NCI-H345 treated with DMSO at 0.1 percent for 48 hours (cell line): ENCODE measurements at regions not wholly inside any gene's neighbourhood (a gene's known extent, or its start where the extent isn't known, plus 50 kb on each side); places are given as distances from the start of the nearest gene placed in this dataset.
"Not testable (repeated sequence)": the region's sequence is repeated elsewhere in the genome, so short reads cannot be mapped to it uniquely, and the experiment has no call there.

Experiments
- DNase-seq: peaks from one replicate; lab custom pipeline; 2025; ENCODE audit not compliant: unreplicated experiment; lab: John Stamatoyannopoulos, UW

DNA sequence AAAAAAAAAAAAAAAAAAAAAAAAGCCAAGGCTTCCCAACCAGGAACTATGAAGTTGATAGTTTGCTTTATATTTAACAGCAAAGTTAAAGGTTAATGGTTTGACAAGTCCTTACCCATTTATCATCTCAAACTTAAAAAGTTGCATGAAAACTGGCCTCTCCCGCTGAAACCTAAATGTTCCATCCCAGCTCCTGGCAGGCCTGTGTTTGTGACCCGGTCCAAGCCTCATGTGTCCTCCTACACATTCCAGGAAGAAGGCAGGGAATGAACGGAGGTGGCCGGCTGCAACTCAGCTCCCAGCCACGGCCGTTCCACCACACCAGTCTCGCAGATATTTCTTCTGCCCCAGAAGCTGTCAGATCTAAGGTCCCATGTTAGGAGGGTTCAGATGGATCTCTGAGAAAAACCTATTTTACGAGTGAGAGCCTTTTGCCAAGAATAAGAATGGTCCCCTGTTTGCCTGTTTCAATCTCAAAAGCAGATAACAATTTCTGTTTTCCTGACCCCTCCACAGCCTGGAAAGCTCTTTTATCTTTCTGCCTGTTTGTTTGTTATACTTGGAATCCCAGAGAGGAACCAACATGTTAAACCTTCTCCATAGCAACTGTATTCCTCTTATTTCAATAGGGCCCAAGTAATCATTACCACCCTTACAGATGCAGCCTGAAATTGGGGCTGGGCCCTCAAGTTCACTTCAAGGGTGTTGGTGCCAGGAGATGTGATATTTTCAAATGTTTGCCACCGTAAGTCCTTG is 56.5 kb downstream of the KCTD12 start:
- DNase-seq = no peak

DNA sequence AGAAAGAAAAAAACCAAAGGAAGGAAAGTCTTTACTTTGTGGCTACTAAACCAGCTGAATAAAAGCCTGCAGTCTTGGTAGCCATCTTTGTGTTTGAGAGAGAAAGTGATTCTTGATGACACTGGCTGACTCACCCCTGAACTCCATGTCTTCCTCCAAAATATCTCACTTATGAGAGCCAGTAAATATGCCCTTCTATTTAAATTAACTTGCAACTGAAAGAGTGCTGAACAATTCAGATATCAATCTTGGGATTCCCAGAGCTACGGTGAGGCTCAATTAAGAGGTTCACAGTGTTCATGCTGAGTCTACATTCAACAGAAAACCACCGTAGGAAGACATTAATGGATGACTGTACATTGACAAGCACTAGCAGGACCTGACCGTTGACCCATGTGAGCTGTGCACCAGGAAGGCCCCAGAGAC is 57.9 kb downstream of the KCTD12 start:
- DNase-seq = no peak

DNA sequence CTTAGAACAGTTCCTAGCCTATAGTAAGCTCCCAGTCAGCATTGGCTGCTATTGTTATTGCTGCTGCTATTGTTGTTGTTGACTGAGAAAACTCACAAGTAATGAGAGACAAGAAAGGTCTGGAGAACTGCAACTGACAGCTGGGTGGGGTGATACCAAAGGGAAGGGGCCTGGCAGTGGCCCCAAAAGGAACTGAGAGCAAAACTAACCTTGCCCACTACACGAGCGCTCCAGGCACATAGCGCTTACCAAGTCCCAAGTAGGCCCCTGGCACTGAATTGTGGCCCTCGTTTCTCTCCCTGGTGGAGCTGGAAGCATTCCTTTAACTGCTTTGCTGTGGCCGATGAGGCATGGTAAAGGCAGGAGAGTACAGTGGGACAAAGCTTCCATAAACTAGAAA is 59.7 kb downstream of the KCTD12 start:
- DNase-seq = no peak

DNA sequence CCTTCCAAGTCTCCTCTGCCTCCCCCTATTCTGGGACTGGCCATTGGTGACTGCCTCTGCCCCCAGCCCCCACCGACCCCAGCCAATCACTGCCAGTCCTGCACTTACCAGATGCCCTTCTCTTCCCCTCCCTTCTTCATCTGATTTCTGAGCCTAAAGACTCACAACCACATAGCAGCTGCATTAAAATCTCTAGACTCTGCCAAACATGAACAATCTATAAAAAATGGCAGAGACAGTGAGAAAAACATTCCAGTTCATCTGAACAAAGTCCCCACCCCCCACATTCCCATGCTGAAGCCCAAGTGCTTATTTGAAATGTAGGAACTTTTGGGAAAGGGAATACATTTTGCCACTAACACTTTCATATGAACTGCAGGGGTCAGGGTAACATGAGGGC is 60.8 kb downstream of the KCTD12 start:
- DNase-seq = no peak

DNA sequence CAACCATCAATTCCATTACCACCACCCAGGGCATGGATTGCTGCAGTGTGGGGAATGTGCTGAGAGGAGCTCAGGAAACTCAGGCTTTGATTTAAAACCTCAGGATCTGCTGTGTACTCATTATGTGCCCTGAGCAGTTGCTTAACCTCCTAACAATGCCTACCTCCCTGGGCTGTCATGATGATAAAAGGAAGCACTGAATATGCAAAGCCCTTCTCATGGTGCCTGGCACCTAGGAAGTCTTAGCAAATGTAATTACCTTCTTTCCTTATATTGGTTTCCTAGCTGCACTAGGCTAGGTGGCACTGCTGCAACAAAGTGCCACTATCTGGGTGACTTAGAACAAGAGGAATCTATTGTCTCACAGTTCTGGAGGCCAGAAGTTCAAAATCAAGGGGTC is 62.2 kb downstream of the KCTD12 start:
- no peak for DNase-seq

DNA sequence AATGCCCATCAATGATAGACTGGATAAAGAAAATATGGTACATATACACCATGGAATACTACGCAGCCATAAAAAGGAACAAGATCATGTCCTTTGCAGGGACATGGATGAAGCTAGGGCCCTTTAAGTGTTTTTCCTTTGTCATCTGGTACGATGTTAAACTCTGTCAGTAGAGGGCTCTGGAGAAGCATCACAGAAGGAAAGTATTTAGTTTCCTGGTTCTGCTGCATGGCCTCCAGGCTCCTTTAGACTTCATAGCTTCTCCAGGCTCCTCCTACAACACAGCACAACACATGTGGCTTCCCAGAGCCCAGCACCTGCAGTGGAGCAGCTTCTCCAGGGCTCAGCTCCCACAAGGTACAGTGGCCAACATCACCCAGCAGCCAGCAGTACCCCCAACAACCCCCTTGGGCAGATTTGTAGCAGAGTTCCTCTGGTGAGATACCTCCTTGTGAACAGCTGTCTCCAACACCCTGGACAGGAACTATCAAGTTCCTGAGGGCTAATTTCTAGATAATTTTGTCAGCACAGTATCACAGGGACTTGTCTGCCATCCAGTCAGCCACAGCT is 63.4 kb downstream of the KCTD12 start:
- no peak for DNase-seq

DNA sequence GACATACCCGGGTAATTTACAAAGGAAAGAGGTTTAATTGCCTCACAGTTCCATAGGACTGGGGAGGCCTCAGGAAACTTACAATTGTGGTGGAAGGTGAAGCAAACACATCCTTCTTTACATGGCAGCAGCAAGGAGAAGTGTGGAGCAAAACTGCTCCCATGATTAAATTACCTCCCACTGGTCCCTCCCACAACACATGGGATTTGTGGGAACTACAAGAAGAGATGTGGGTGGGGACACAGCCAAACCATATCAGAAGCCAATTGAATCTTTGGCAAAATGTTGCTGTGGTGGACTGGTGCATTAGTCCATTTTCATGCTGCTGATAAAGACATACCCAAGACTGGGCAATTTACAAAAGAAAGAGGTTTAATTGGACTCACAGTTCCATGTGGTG is 65.0 kb downstream of the KCTD12 start:
- DNase-seq = not testable (repeated sequence)

DNA sequence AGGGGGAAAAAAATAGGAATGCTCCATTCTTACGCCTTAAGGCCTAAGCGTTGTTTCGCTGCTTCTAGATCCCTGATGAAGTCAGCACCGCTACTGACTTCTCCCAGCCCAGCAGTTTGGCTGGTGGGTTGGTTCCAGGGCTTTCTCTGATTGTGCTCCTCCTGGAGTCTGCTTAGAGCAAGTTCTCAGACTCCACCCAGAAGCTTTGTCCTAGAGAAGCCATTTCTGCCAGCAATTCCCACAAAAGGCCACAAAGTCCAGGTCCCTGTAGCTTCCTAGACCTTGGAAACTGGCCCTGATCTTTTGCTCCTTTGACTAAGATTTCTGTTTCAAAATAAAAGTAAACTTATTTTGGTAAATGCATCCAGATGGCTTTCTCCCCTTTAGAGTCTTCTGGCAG is 65.4 kb downstream of the KCTD12 start:
- DNase-seq = no peak

DNA sequence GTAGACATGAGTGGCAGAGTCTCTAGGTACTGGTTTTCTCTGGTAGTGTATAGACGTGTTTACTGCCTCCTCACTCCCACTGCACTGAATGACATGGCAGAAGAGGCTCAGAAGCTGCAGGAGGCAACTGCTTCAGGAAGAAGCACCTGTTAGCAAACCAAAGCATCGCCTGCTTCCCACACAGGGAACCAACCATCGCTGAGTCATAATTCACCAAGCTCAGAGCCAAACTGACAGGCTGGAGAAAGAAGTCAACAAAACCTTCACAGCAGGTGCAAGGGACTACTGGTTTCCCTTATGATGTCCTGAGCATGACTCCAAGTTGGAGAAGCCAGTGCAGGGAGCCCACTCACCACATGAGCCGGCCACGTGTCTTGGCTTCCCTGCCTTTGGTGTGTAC is 69.8 kb downstream of the KCTD12 start:
- DNase-seq = peak; percentile 77

DNA sequence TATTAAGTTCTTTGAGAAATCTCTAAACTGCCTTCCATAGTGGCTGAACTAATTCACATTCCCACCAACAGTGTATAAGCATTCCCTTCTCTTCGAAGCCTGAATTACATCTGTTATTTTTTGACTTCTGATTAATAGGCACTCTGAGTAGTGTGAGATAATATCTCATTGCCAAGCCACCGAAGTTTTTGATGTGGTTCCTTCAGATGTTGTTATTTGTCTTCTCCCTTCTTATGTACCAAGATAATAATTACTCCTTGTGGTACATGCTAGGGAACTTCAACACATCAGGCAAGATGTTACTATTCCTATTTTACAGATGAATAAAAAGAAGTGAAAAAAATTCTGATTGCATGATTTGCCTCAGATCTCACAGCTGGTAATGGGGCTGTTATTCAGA is 70.9 kb downstream of the KCTD12 start:
- DNase-seq = no peak

DNA sequence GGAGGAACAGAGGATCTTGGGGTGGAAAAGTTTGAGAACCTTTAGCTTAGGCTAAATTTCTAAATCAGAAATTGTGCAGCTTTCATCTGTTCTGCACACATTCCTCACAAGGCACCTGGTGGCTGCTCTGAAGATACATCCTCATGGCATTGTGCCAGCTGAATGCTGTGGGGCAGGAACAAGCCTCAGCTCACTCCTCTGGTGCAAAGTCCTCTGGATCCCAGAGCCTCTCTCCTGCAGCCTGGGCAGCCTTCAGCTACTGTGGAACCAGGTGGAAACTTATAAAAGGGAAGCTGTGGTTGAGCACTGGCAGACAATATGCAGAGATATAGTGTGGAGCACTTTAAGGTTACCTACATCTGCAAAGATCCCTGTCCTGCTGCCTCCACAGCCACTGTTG is 72.3 kb downstream of the KCTD12 start:
- peak; percentile 14 for DNase-seq

DNA sequence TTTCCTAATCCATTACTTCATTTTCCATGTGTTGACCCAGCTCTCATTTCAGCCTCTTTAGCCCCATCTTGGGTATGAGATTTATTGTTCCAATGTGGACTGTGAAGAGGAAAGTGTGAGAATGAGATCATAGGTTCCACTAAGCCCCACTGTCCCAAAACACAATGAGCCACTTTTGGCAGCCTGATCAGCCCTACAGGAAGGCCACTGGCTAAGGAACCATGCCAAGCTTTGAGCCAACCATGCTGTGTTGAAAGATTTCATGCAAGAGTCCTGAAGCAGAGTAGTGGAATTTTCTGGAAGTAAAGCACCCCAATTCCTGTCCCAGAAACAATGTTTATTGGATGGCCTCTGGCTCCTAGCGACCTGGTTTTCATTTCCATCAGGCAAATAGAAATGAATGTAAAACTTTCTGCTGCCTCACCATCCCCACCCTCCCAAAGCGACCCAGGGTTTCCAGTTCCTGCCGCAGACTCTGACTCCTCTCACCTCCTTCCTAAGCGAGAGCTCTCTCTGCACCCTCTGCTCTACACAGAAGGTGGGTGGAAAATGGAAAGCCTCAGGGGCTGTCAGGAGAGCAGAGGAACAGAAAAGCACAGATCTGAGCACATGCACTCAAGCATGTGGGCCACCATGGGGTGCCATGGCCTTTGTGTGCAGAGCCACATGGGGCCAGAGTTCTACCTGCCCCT is 73.1 kb downstream of the KCTD12 start:
- no peak for DNase-seq

DNA sequence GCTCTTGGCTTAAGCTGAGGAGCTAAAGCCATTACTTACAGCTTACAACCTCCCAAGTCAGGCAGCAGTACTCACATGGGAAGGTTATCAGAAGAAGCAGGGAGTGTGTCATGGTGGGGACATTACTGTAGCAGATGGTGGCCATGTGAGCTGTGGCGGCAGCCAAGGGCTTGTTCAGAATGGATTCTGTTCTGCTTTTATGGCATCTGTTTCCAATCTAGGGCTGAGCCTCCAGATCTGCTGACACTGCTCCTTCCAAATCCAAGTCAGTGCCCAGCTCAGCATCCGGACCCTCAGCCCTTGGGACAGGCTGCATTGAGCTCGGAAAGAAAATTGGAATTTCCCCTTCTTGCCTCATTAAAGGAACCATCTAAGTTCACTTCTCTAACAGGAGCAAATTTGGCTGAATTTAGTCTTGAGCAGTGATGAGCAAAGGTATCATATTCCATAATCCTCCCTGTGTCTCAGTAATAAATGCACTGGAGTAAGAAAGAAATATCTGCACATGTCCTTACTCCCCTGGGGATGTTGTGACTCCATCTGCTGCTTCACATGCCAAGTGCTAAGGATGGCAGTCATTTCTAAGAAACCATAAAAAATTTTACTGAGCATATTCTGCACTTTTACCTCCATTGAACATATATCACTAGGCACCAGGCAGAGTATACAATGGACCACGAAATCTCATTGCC is 73.9 kb downstream of the KCTD12 start:
- no peak for DNase-seq

DNA sequence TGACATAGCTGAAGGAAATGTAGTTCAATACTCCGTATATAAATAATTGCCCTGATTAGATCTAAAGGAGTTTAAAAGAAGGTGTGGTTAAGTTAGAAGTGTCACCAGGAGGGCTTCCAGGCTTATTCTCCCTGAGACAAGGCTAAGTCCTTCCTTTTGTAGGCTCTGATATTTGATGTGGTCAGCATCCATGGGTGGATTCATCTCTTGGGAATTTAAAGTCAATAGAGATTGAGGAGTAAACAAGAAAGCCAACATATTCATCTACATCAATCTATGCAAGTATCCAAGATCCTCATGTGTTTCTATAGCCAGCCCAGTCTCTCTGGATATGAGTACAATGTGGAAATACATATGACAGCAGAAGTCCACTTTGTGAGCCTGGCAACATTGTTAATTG is 76.8 kb downstream of the KCTD12 start:
- DNase-seq = no peak

DNA sequence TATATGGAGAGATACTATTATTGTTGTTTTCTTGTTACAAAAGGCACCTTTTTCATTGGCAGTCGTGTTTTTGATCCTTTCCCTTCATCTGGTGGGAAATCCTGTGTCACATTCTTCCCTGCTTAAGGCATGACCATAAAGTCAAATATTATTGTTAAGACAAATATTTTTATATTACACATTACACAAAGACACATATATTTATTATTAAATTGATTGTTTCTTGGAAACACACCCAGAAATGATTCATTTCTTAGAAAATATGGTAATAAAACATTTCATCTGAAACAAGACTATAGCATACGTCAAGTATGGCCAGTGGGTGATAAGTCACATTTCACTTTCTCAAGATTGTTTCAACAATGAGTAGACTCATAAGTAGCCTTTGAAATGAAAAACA is 77.3 kb downstream of the KCTD12 start:
- no peak for DNase-seq

DNA sequence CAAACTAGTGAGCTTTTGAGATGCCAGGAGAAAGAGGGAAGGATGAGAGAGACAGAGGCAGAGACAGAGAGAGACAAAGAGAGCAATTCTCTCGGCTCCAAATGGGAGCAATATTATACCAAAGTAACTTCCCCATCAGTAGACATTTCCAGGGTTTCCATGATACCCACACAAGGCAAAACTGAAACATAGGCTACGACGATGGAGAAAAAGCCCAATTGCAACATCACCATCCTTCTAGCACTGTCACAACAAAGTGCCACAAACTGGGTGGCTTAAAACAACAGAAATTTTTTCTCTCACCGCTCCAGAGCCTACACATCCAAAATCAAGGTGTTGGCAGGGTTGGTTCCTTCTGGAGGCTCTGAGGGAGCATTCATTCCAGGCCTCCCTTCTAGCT is 81.4 kb downstream of the KCTD12 start:
- DNase-seq = no peak

DNA sequence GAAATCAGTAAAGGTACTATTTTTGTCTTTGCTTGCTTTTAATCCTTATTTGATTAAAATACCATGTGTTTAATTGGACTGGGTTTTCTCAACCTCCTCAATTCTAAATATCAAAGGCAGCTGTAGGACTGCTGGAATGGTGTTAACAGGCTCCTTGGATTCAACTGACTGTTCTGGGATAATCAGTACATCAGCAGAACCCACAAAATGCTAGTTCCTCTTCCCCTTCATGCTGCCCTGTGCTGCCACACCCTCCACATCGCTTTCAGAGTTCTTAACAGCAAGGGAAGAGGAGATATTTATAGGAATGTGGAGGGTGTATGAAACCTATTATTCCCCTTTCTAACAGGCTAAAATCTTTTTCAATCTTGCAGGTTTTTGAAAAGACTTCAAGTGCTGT is 82.4 kb downstream of the KCTD12 start:
- DNase-seq = no peak

DNA sequence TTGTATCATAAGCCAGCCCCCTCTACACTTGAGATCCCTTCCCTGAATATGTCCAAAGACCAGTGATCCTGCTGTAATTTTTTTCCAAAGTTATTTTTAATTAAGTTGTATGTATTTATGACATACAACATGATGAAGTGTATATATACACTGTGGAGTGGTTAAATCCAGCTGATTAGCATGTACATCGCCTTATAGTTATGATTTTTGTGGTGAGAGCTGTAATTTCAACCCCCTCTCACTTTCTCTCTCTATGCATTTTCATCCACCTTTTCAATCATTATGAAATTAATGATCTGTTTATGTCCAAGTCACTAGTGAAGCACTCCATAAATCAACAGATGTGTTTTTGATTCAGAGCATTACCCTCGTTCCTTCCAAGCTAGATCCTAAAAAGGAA is 85.3 kb downstream of the KCTD12 start:
- DNase-seq = no peak

DNA sequence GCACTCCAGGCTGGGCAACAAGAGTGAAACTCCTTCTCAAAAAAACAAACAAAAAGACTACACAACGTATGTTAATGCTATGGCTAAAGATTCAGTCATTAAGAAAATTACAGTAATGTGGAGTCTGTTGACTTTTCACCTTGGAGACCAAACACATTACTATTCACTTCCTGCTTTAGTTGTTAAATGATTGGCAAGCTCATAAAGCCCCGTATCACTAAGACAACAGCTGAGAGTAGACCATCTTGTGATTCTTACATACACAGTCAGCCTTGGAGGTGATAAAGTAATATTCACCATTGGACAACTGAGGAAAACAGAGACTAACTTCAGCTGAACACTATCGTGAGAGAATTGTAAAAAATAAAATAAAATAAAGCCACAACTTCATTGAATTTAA is 86.5 kb downstream of the KCTD12 start:
- DNase-seq = no peak

DNA sequence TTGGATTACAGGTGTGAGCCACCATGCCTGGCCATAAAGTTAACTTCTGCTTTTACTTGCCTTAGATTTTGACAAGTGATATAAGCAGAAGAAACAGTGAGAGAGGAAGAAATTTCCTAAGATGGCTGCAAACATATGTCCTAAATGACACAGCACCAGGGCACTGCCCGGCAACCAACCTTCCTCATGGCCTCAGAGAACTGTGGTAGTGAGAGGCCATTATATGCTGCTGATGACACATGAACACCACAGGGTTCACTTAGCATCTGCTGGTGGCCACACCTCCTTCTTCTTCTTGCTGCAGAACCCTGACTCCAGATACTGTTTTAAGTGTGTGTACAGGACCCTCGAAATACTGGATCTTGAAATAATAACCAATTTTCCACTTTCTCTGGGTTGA is 88.2 kb downstream of the KCTD12 start:
- no peak for DNase-seq

DNA sequence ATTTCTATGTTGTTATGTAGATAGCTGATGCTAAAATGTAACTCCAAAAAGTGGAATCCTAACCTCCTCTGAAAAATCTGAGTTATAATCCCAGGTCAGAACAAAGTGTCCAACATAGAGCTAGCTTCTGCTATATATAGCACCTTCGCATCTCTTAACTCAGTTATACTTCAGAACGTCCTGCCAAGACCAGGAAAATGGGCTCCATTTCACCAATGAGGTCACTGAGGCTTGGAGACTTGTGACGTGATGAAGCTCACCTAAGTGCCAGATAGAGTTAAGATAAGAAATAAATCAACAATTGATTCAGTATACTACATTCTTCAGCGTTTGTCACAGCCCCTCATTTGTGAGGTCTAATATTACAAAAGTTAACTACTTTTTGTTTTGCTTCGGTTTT is 88.8 kb downstream of the KCTD12 start:
- no peak for DNase-seq

DNA sequence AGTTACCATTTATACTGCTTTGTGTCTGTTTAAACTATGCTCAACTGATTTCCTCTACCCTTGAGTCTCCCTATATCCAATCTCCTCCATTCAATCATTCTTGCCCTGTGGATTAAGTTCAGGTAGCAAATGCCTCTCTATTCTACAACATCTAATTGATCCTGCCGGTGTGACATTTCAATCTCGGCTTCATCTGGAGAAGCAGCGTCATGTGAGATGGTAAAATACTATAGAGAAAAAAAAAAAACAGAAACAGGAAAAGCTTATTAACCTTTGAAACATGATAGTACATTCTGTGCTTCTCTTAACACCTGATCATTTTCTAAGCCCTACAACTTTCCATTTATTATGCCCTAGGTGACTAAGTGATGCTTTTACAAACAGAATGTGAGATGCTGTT is 89.4 kb downstream of the KCTD12 start:
- no peak for DNase-seq
